Central memory CD4-positive, alpha-beta T cell (primary cell): ENCODE measurements at regions not wholly inside any gene's neighbourhood (a gene's known extent, or its start where the extent isn't known, plus 50 kb on each side); places are given as distances from the start of the nearest gene placed in this dataset.

ENCODE experiments used
- DNase-seq: peaks from one replicate; pipeline ENCODE4 v3.0.0; 2022

DNA sequence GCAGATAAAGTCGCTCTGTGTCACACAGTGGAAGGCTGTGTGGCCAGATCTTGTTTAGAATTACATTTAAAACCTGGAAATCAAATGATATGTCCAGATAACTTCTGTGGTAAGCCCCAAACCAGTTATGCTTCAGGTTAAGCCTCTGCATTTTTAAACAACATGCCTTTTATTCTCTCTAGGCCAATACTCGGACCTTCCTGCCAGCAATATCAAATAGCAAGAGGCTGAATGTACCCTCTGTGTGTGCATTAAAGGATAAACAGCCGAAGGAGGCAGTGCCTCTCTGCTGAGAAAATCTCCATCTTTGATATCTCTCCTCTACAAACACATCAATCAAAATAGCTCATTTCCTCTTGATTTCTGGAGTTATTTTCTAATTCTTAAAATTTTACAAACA, 67.1 kb upstream of the TMEM260 start:
- no peak for DNase-seq

- DNase-seq, result no peak
These were observed 64.8 kb upstream of the TMEM260 start for GRCh38 chr14:56514663-56515371.

DNA sequence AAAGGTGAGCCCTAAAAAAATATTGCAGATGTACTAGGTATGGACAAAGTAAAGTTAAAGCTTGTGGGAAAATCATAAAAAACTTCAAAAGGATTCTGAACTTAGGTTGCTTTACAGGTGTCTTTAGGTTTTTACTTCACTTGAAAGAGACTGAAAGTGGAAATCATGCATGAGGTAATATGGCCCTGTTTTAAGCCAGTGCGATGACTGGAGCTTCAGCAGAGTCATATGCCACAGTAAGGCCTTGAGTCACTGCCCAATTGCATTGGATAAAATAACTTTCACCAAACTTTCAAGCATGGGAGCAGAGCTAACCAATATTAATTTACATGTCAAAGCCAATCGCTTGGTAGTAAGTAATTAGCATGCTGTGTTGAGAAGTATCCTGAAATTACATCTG, 63.9 kb upstream of the TMEM260 start:
- DNase-seq, result no peak

- DNase-seq, result no peak
These were observed 57.2 kb upstream of the TMEM260 start for GRCh38 chr14:56522403-56522802.

GRCh38 chr14:56524971-56525677, 54.5 kb upstream of the TMEM260 start:
- no peak for DNase-seq

GRCh38 chr14:56528927-56529326, 50.7 kb upstream of the TMEM260 start:
- DNase-seq, result no peak
